NB4 (cell line): ENCODE measurements at regions not wholly inside any gene's neighbourhood (a gene's known extent, or its start where the extent isn't known, plus 50 kb on each side); places are given as distances from the start of the nearest gene placed in this dataset.

Experiments
- MYC ChIP-seq: IDR thresholded peaks from 2 replicates; pipeline ENCODE4 v1.6.1; 2011; ENCODE audit warnings: low read depth, low read length
- TF ChIP-seq, protein P1 (sequence below): IDR thresholded peaks from one replicate; pipeline ENCODE4 v1.5.1; 2012; ENCODE audit warnings: low read depth, low read length

DNA sequence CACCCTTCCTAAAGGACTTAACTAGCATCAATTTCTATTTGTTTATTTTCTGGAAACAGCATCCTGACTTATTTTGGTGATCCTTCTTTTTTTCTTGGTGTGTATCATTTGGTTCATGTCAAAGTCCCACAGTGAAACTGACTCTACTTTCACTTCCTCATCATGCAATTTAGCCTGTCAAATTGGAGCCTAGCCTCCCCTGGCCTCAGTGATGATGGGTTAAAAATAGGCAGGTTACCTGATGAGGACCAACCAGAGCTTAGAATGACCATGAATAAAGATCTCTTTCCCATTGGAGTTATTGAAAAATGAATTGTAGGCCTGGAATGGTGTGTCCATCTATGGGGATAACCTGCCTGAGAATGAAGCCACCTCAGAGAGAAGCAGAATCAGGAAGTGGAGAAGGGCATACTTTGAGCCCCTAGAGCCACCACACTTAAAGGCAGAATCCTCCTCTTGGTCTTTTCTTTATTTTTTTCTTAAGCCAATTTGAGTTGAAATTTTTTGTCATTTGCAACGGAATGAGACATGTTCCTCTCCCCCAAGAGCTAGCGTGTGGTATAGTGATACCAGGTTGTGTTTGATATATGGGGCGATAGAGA, 105.6 kb downstream of the BTBD3 start:
- TF ChIP-seq, protein P1, sequence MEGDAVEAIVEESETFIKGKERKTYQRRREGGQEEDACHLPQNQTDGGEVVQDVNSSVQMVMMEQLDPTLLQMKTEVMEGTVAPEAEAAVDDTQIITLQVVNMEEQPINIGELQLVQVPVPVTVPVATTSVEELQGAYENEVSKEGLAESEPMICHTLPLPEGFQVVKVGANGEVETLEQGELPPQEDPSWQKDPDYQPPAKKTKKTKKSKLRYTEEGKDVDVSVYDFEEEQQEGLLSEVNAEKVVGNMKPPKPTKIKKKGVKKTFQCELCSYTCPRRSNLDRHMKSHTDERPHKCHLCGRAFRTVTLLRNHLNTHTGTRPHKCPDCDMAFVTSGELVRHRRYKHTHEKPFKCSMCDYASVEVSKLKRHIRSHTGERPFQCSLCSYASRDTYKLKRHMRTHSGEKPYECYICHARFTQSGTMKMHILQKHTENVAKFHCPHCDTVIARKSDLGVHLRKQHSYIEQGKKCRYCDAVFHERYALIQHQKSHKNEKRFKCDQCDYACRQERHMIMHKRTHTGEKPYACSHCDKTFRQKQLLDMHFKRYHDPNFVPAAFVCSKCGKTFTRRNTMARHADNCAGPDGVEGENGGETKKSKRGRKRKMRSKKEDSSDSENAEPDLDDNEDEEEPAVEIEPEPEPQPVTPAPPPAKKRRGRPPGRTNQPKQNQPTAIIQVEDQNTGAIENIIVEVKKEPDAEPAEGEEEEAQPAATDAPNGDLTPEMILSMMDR = no peak
- TF ChIP-seq MYC = no peak
